DMS114 treated with DMSO at 0.1 percent for 48 hours (cell line): ENCODE measurements at regions not wholly inside any gene's neighbourhood (a gene's known extent, or its start where the extent isn't known, plus 50 kb on each side); places are given as distances from the start of the nearest gene placed in this dataset.

Experiments
- DNase-seq: peaks from one replicate; lab custom pipeline; 2025; ENCODE audit not compliant: unreplicated experiment; lab: John Stamatoyannopoulos, UW

DNA sequence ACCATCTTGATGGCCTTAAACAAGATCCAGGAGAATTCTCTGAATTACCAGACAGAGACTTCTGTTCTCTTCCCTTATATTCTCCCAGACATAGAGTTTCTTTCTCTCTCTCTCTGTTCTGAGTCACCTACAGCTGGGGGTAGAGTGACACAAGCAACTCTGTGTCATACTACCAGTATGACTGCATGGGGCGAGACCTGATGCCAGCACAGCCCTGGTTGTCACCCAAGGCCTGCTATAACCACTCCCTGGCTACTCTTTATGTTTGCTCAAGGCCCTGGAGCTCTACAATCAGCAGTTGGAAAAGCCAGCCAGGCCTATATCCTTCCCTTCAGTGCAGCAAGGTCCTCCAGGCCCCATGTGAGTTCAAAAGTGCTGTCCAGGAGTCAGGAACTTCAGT is 114.2 kb upstream of the TENT5D start:
- no peak for DNase-seq

DNA sequence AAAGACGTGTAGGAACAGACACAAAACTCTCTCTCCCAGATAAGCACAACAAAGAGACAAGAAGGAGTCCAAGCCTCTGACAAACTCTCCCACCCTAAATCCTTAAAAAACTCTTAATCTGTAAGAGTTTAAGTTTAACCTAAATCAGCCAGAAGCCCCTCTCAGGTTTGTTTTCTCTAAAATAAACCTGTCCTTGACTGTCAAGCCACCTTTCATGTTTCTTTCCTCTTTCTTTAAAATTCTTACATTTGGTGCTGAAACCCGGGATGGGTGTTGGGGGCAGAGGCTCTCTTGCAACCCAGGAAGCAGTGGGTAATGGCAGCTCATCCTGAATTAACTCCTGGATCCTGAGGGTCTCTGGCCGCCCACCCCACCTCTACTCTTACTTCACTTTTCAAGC is 107.8 kb upstream of the TENT5D start:
- no peak for DNase-seq

DNA sequence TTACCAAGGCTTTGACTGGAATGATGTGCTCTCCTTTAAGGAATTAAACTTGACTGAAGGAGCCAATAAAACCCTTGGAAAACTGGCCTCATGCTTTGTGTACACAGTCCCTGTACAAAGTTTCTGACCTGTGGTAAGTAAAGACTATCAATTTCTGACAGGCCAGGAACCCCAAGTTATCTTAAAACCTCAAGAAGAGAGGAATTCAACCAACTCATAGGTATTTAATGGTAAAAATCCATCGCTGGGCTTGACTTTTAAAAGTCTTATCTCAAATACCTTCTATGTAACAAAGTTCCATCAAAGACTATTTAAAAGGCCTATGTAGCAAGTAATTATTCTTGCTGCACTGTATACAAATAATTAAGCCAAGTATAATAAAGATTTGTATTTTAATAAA is 103.7 kb upstream of the TENT5D start:
- no peak for DNase-seq

DNA sequence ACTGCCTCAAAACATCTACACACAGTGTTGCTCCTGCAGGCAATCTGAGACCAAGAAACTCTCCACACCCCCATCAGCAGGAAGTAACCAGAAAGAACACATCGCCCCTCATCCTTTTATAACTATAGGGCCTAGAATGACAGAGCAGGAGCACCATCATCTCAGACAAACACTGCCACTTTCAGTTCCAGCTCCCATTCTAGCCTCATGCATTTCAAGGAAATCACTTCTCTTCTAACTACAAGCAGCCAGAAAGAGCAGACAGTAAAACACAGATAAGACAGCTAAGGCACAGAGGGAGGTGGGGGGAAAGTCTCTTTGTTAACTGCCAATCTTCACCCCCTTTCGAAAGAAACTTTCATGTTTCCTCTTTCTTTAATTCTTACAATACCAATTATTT is 102.6 kb upstream of the TENT5D start:
- no peak for DNase-seq

DNA sequence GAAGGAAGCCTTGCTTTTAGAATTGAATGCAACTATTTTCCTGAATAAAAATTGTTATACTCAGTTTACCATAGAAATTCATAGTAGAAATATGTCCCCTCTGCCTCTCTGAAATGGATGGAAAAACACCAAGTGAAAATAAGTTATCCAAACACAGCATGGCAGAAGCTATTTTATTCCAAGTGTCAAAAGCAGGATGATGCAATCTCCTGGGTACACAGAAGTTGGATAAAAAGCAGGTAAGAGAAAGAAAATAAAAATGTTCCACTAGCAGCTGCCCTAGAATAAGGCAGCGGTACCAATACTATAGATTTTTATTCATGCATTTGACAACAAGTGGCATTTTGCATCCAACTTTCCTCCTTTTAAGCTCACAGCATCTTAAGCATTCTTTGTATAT is 89.0 kb upstream of the TENT5D start:
- DNase-seq, result no peak

DNA sequence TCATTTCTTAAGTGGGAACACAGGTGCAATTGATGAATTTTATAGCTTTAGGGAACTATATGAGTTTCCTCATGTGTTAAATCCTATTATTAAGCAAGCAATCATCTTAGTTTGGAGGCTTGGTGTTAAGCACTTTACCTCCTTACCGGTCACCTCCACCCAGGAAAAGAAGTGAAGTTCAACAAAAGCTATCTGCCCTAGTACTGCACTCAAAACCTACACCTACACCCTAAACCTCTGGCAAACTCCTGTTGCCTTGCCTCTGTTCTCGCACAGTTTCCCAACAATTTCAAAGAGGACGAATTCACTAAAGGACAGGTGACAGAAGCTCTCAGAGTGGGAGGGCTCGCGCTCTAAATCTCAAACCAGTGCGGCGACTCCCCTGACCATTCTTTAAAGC is 85.7 kb upstream of the TENT5D start:
- no peak for DNase-seq

DNA sequence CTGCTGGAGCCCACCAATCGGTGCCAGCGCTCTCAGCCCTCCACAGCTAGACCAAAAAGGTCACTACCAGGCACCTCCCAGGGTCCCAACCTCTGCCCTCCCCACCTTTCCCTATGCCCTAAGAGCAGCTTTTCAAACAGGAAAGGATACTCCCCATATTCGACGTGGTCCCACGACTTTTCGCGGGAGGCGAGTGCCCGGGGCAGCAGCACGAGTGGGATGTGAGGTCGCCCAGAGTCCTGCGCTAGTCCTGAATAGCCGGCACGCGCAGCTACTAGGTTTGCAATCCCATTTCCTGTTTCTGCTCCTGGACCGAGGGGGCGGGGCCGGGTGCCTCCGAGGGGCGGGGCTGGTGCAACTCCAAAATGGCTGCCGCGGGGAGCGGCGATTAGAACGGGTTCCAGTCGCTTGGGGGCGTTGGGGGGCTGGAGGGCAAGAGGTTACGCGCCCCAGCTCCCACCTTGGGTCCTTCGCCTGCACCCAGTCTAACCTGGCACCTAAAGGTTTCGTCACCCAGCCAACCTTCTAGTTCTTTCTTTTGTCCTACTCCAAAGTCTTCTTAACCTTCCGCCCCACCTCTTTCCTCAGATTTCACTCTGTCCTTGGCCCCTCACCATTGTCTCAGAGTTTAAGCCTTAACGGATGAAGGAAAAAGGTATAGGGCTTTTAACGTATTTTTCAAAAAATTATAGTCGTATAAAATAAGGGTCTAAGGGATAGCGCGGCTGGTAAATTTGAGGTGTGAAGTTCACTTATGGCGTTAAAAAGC is 85.0 kb upstream of the TENT5D start:
- DNase-seq, result peak; percentile 11

DNA sequence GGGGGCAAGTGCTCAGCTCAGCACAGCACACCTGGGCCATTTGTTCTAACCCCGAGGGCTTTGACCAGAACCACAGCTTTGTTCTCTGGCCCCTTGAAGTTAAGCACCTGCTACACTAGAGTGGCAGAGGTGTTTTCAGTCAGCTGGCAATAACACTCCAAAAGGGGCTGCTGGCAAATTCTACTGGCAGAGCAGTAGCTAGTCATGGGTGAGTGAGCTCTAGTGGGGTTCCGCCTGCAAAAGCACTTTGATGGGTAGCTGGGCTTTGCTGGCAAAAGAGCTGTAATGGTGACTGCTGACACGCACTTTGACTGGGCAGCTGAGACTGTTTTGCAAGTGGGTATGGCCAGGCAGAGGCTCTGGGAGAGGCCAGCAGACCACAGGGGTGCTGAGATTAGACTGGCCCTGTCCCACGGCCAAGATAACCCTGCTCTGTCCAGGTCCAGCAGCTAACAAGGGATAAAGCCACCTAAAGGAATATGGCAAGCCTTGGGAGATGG is 65.2 kb upstream of the TENT5D start:
- DNase-seq, result no peak
